DMS53 treated with DMSO at 0.1 percent for 48 hours (cell line): ENCODE measurements at regions not wholly inside any gene's neighbourhood (a gene's known extent, or its start where the extent isn't known, plus 50 kb on each side); places are given as distances from the start of the nearest gene placed in this dataset.

Source experiments
- DNase-seq: peaks from one replicate; lab custom pipeline; 2025; ENCODE audit not compliant: unreplicated experiment; lab: John Stamatoyannopoulos, UW

DNA sequence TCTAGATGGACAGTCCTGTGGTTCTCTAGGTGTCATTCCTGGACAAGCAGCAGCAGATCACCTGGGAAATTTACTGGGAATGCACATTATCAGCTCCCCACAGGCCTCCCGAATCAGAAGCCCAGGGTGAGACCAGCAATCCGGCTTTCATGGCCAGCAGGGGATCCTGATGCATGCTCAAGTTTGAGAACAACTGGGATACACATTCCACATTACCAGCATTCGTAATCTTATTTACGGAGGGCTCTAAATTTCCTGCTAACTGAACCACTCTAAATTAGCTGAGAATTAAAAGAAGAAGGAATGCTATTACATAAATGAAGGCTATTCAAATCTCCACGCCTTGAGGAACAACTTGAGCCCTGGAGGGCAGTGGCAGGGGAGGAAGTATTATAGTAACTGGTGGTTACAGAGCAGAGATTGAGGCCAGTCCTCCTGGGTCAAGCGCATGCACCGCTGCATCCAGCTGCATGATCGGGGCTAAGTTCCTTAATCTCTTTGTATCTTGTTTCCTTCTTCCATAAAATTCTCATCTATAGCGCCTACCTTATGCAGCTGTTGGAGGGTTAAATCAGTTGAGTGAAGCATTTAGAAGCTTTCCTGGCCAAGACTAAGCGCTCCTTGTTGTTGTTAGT lies 403.7 kb downstream of the CDH26 start:
- DNase-seq: no peak

DNA sequence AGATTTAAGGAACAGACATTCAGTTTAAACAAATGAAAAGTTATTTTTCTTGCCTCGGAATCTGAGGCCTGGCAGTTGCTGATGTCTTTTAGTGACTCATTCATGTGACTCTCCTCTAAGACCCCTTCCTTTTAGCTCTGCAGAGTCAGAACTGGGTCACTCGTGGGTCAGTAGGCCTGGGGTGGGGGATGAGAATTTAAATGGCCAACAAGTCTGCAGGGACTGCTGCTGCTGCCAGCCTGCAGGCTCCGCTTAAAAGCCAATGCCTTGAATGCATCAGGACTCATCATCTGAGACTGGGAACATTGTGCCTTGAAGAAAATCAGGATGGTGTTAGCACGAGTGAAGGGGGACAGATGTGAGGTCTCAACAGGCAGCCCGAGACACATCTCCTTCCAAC lies 404.3 kb downstream of the CDH26 start:
- no peak for DNase-seq

DNA sequence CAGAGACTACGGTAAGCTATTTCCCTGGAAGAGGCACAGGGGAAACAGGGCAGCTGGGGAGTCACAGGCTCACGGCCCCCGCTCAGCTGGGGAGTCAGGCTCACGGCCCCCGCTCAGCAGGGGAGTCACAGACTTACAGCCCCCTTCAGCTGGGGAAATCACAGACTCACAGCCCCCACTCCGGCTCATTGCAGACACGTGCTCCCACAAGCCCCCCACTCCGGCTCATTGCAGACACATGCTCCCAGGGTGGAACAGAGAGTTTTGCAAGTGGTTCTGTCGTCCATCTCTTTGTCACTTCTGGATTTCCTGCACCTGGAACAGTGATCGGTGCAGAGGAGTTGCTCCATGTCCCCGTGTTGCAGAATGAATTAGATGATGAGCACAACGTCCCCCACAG lies 405.5 kb downstream of the CDH26 start:
- no peak for DNase-seq

DNA sequence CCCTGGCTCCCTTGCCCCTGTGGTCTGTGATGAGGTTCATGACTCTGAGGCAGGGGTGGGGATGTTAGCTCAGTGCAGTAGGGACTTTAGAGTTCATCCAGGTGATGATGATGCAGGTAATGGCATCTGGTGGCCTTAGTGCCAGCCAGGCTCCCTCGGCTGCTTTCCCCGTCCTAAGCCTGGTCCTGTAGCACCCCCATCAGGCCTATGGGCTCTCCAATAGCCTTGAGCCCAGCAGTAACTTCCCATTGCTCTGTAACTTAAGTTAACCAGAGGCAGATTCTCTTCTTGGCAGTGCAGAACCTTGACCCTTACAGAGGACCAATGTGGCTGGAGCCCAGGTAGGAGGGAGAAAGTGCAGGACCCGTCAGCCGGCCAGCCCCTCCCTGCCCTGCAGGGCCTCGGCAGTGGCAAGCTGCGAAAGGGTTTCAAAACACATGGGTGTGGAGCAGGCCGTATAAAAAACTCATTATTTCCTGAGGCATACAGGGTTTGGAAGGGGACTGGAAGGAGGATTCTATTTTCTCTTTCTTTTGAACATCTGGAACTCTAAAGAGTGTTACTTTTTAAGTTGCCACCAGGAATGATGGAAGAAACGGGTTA lies 406.9 kb downstream of the CDH26 start:
- no peak for DNase-seq

DNA sequence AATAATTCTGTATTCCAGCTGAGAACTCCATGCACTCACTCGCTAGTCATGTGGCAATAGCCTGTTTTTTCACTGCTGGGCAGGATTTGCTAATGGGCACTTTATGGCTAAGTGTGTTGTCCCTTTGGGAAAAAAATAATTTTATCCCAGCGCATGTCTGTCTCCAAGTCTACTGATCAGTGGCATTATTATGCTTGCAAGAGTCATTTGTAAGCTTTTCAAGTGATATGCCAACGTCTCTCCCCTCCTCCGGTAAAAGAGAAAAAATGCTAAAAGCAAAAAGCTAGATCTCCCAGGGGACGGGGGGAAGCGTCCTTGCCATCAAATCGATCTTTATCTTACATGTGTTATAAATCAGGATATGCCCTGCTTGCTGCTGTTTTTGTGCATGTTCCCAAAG lies 407.7 kb downstream of the CDH26 start:
- DNase-seq: no peak

DNA sequence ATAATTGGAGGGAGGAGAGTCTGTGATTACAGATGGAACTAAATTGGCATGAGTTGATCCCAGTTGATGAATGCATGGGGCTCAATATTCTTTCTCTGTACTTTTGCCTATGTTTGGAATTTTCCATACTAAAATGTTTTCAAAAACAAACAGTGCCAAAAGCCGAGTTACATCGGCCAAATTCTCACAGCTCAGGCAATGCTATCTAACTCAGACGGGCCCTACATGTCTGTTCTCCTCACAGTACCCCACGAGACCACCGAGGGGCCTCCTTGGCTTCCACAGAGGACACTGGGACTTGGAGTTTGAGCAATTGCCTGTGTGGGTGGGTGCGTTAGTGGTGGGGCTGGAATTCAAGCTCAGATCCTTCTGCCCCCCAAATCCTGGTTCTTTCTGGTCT lies 413.2 kb downstream of the CDH26 start:
- DNase-seq: no peak

DNA sequence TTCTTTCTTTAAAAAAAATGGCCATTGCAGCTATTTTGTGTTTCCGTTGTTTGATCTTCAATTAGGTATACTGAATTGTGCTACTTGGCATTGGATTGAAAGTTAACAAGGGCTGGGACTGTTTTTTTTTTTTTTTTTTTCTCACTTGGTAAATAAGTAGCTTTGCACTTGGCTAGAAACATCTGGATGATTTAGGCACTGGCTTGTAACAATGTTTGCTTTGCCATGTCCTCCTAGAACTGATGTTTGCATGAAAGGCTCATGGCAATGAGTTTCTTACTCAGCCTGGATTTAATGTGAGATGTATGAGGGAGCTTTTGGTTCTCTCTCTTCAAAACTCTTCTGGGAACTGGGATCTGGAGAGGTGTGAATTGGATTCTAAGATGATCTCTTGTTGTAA lies 414.1 kb downstream of the CDH26 start:
- DNase-seq: no peak

DNA sequence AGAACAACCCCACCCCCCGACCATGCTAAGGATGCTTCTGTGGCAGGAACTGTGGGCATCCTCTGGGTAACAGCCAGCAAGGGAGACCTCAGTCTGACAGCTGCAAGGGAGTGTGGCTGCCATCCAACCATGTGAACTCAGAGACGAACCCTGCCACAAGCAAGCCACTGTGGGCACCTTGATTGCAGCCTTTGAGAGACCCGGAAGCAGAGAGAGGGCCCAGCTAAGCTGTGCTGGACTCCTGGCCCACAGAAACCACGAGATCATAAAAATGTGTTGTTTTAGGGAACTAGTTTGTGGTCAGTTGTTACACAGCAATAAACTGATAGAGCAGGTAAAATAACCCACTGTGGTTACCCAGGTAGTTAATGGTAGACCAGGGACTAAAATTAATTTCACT lies 414.6 kb downstream of the CDH26 start:
- DNase-seq: no peak

DNA sequence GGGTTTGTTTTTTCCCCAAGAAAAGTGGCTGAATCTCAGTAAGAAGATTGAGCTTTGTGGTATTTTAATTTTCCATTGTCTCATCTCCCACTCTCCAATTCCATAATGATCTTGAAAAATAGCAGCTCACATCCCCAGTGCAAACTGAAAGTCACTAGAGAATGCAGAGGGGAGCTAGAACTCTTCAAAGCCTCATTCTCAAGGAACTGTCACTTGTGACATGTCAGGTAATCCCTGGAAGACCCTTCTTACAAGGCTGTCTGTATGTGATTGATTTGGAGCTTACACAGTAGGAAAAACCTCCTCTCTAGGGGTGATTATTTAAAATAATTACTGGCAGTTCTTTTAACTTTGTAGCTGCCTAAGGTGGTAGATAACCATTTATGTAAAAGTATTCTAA lies 420.4 kb downstream of the CDH26 start:
- no peak for DNase-seq

DNA sequence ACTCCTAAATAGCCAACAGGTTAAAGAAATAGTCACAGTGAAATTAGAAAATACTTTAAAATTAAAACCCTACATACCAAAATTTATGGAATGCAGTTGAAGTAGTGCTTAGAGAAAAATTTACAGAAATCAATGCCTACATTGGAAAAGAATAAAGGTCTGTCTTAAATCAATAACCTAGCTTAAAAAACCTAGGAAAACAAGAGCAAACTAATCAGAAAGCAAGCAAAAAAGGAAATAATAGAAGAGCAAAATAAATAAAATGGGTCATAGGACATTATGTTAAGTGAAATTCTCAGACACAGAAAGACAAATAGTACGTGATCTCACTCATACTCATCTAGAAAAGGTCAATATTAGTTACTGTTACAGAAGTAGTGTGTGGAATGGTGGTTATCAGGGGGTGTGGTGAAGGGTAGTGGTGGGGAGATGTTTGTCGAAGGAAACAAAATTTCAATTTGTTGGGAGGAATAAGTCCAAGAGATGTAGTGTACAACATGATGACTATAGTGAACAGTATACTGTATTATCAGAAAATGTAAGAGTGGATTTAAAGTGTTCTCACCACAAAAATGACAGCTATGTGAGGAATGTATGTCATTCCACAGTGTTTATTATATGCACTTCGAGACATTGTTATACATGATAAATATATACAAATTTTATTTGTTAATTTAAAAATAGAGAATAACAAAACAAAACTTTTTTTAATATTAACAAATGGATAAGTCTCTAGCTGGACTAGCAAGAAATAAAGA lies 423.6 kb downstream of the CDH26 start:
- DNase-seq: peak; percentile 3

DNA sequence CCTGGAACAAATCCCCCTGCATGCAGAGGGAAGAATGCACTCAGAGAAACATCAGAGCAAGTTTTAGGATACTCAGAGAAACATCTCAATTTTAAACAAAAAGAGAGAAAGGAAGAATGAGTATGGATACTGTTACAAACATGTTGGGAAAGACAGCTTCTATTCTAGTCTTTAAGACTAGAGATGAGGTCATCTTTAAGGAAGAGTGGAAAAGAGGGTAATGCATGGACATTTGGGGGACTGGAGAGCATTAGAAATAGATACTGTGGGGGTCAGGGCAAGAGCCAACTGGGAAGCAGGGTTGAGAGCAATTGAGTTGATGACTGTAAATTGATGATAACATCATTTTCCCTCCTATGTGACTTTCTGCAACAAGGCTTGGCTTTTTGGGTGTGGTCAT lies 431.2 kb downstream of the CDH26 start:
- DNase-seq: no peak

DNA sequence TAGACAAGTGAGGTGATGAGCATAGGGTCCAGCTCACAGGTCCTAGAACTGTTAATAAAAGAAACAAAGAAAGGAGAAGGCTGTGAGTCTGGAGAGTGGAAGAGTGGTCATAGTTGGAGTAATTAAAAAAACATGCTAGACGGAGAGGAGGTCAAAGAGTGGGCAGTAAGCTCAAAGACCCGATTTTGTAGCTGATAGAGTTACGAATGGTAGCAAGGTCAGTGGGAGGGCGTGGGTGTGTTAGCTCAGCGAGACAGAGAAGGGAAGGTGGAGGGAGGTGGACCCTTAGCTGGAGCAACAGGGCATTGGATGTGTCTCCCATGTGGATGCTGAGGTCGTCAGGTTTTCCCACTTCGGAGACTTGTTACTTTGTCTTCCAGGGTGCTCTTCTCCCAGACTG lies 431.7 kb downstream of the CDH26 start:
- no peak for DNase-seq

DNA sequence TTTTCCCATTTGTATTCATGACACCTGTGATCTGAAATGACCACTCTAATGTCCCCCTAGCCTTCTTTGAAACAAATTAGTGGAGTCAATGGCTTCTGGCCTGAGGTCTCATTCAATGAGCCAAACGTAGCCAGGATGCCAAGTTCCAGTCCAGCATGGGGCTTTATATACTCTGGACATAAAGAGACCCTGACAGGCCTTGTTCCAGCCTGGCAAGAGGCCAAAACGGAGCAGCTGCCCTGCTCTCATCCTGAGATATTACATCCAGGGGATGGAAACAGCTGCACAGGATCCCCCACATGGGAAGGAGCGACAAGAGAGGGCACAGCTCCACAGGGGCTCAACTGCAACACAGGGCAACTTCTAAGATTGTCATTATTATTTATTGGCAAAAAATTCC lies 437.8 kb downstream of the CDH26 start:
- DNase-seq: no peak

DNA sequence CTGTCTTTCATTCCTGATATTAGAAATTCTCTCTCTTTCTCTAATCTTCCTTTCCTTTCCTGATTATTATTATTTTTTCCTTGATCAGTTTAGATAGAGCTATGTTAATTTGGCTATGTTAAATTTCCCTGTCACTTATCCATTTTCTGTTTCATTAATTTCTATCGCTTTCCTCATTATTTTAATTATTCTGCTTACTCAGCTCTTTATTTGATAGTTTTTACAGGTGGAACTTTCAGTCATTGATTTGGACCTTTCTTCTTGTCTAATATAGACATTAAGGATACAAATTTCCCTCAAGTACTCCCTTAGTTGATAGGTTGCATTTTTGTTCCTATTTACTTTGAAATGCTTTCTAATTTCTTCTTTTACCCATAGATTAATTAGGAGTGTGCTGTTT lies 442.3 kb downstream of the CDH26 start:
- DNase-seq: no peak

DNA sequence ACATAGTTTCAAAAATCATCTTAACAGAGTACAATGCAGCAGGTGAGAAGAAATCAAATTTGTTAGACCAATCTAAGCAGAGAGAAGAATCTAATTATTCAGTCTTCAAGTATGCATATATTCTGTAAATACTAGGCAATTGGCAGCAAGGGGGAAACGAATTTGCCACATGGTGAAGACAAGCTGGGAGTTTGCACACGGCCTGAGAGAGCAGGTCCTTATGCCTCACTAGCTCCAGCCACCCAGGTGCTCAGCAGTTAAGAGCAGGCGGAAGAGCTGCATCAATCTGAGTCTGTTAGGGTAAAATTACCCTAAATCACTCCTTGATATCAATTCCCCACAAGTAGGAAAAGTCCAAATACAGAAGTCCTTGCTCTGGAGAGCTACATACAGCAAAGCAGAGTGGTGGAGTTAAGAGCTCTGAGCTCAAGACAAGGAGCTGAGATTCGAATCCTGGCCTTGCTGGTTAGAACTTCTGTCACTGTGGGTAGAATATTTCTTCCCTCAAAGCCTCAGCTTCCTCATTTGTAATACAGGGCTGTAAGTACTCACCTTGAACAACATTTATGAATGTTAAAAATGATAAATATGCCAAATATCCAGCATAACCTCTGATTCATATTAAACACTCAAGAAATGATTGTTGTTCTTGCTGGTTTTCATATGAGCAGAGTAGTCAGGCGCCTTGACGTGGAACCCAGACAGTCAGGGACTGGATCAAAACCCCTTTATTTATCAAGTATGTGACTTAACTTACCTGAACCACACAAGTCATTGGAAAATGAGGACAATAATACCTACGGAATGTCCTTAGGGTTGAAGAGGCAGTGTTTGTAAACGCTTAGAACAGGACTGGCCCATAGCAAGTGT lies 444.2 kb downstream of the CDH26 start:
- DNase-seq: no peak

DNA sequence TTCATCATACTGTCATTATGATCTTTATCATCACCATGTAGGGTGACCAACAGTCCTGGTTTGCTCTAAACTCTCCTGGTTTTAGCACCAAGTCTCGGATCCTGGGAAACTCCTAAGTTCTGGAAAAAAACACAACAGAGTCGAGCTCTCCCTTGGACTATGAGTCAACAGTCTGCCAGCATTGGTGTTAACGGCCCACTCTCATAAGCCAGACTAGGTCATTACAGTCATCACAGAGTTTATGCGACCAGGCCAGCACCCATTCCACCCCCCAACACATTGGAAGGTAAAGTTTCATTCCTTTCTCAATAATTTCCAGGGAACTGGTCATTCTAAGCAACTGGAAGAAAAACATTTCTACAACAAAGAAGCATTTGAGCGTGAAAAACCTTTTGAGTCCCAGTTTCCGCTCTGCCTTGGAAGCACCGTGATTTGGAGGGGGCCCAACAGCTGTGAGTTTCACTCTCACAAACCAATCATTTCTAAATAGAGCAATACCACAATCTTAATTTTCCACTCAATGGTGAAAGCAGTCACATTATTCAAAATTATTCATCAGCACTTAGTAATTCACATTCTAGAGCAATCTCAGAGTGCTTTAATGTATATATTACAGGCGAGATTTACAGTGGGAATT lies 445.0 kb downstream of the CDH26 start:
- DNase-seq: no peak

DNA sequence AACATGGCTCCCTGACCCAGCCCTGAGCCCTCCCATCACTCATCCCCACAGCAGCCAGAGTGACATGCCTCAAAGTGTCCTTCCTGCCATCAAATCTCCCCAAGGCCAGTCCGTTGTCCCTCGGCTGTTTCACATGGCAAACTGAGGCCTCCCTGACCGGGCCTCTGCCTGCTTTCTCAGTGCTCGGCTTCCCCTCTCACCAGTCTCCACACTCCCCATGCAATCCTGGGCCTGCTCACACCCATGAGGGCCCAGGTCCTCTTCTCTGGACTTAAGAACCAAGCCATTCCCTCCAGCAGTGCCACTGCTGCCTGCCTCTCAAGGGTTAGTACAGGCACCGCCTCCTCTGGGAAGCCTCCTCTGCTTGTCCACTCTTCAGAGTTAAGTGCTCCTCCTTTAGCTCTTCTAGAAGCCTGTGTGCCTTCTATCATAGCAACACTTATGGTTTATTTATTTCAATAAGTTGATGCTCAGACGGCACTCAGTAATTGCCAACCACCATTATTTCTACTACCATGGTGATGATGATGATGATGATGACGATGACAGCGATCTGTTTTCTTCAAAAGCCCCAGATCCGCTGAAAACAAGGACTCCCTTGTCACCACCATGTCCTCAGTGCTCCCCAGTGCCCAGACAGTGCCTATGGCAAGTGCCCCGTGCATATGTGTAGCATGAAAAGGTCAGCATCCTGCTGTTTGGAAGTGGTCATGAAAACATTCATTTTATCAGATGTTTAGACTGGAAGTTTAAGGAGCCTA lies 449.0 kb downstream of the CDH26 start:
- no peak for DNase-seq

DNA sequence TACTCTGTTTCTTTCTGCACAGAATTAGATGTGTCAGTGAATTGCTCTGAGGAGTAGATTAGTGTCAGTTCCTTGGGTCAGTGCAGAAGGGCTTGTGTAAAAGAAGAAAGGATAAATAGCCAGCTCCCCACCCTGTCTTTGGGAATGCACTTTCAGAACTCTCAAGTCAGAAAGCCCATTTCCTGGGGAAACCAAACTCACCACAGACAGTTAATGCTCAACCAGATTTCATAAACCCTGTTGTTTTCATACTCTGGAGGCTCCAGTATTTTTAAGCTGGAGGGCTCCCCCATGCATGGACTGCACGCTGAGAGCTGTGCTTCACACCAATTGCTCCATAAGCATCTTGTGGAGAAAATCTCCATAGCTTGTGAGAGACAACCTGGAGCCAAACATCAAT lies 449.7 kb downstream of the CDH26 start:
- no peak for DNase-seq

DNA sequence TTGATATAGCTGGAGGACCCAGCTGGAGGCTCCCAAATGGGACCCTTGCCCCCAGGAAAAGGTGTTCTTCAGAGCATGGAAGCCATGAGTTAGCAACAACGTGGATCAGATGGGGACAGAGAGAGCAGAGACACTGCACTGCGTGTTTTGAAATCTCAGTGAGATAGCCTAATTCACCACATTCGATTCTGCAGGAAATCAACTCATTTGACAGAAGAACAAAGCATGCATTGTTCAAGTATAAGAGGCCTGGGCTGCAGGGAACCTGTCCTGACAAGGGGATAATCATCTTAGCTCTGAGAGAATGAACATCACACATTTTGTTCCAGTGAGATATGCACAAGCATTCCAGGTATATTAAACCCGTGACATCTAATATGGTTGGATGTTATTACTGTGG lies 450.2 kb downstream of the CDH26 start:
- DNase-seq: no peak

DNA sequence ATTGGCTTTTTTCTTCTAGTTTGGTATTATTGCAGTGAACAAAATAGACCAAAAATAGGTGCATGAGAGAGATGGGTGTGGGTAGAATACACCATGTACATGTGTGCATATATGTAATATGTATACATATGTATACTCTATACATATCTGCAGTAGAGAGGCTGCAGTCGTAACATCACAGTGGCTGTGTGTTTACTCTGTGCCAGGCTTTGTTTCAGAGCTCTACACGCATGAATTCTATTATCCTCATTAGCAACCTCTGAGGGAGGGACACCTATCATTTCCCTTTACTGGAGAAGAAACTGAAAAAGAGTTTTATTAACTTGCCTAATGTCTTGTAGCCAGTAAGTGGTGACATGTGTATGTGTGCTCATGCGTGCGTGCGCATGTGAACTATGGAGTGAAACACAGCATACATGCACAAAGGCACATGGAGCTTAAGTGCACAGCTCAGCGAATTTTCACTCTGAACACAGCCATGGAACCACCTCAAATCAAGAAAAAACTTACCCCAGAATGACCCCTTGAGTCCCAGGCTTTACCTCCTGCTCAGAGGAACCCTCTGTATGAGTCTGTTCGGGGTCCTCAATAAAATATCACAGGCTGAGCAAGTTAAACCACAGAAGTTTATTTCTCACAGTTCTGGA lies 452.5 kb downstream of the CDH26 start:
- DNase-seq: no peak
